ENCODE measurements at regions not wholly inside any gene's neighbourhood (a gene's known extent, or its start where the extent isn't known, plus 50 kb on each side); places are given as distances from the start of the nearest gene placed in this dataset.

GRCh38 chr1:219791766-219792165 lies 136.6 kb downstream of the SLC30A10 start:
- H3K4me1 Mint-ChIP-seq = peaks cover 0 to 7% (median 0%) of the 10 kb centered on the region in 3 donors
- no peak overlapping the region for H3K27ac Mint-ChIP-seq
- no peak overlapping the region for H3K4me3 Mint-ChIP-seq
- no peaks in the 10 kb centered on the region for H3K36me3 Mint-ChIP-seq
- H3K9me3 Mint-ChIP-seq = peaks cover 3 to 5% (median 4%) of the 10 kb centered on the region in 3 donors
- H3K27me3 Mint-ChIP-seq = peaks cover 16% of the 10 kb centered on the region

GRCh38 chr1:219790834-219791615 lies 137.3 kb downstream of the SLC30A10 start:
- peaks cover 3 to 5% (median 4%) of the 10 kb centered on the region in 3 donors for H3K9me3 Mint-ChIP-seq

DNA sequence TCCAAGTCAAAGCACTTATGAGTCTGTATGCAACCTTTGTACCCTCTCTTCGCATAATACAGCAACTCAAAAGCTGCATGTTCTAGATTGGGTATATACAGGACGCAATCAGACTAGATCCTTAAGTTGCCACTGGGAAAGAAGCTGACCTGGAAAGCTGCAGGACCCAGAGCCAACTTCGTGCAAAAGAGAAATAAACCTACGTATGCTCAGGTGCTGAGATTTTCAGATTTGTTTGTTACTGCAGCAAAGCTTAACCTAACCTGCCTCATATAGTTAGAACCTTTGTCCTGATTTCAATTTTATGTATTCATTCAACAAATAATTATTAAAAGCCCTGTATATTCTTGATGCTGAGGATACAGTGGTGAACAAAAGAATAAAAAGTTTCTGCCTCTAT lies 139.7 kb downstream of the SLC30A10 start:
- no peaks in the 10 kb centered on the region for H3K36me3 Mint-ChIP-seq

More at GRCh38 chr1:219790834-219791615, 137.3 kb downstream of the SLC30A10 start:
- Mint-ChIP-seq H3K4me1 (peaks cover 0 to 7% (median 0%) of the 10 kb centered on the region in 3 donors), H3K36me3 (no peaks in the 10 kb centered on the region), H3K4me3 (no peak overlapping the region), H3K27me3 (peaks cover 16% of the 10 kb centered on the region), H3K27ac (no peak overlapping the region)

GRCh38 chr1:219788091-219788490 lies 140.3 kb downstream of the SLC30A10 start:
- Mint-ChIP-seq H3K27ac (no peak overlapping the region), H3K36me3 (no peaks in the 10 kb centered on the region), H3K9me3 (peaks cover 3 to 6% (median 4%) of the 10 kb centered on the region in 3 donors), H3K4me1 (no peaks in the 10 kb centered on the region), H3K4me3 (no peak overlapping the region), H3K27me3 (peaks cover 14% of the 10 kb centered on the region)

More for the DNA sequence above, 139.7 kb downstream of the SLC30A10 start:
- Mint-ChIP-seq H3K27ac (no peak overlapping the region), H3K4me1 (no peaks in the 10 kb centered on the region), H3K27me3 (peaks cover 12% of the 10 kb centered on the region), H3K4me3 (no peak overlapping the region), H3K9me3 (peaks cover 3 to 4% (median 4%) of the 10 kb centered on the region in 3 donors)

GRCh38 chr1:219784660-219785381 lies 143.5 kb downstream of the SLC30A10 start:
- H3K9me3 Mint-ChIP-seq = peaks cover 3 to 8% (median 4%) of the 10 kb centered on the region in 3 donors
- H3K27me3 Mint-ChIP-seq = peaks cover 14% of the 10 kb centered on the region
- no peak overlapping the region for H3K4me3 Mint-ChIP-seq
- H3K36me3 Mint-ChIP-seq = no peaks in the 10 kb centered on the region
- no peak overlapping the region for H3K27ac Mint-ChIP-seq
- H3K4me1 Mint-ChIP-seq = peaks cover 0 to 1% (median 1%) of the 10 kb centered on the region in 3 donors

GRCh38 chr1:219783605-219784235 lies 144.6 kb downstream of the SLC30A10 start:
- peaks cover 0 to 1% (median 1%) of the 10 kb centered on the region in 3 donors for H3K4me1 Mint-ChIP-seq
- peaks cover 16% of the 10 kb centered on the region for H3K27me3 Mint-ChIP-seq
- no peaks in the 10 kb centered on the region for H3K36me3 Mint-ChIP-seq
- H3K4me3 Mint-ChIP-seq = peak overlapping the region in 1 of 4 donors; percentile 64
- H3K9me3 Mint-ChIP-seq = peaks cover under 1 to 7% (median 3%) of the 10 kb centered on the region in 3 donors
- H3K27ac Mint-ChIP-seq = no peak overlapping the region

DNA sequence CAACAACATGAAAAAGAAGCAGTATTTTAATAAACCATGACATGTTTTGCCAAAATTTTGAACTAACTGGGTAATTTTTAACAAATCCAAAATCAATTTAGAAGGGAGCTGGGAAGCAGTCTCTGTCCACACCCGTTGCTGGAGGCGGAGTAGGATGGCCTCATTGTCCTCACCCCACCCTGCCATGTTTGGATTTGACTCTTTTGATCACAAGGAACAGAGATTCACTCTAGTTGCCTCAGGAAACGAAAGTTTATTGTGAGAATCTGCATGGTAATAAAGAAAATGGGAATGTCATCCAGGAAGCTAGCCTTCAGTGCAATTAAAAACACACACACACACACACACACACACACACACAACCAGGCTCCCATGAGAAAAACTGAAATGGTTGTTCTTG lies 145.4 kb downstream of the SLC30A10 start:
- Mint-ChIP-seq H3K9me3 (peaks cover 0 to 7% (median 2%) of the 10 kb centered on the region in 3 donors), H3K27me3 (peaks cover 15% of the 10 kb centered on the region), H3K4me1 (peaks cover 0 to 1% (median 1%) of the 10 kb centered on the region in 3 donors), H3K4me3 (no peak overlapping the region), H3K36me3 (no peaks in the 10 kb centered on the region), H3K27ac (no peak overlapping the region)

DNA sequence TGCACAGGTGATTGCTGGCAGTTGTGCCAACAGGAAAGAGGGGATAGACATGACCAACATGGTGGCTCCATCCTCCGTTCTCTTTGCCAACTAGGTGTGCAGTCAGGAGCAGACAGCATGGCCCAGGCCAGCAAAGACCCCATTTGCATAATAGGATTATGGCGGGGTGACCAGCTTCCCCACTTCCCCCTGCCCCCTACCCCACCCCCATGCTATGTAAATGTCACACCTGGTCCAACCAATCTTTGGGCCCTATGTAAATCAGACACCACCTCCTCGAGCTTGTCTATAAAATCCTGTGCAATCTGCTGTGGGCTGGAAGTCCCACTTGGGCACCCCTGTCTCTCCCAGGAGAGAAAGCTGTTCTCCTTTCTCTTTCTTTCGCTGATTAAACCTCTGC lies 146.0 kb downstream of the SLC30A10 start:
- peaks cover 12% of the 10 kb centered on the region for H3K27me3 Mint-ChIP-seq
- no peak overlapping the region for H3K27ac Mint-ChIP-seq
- H3K9me3 Mint-ChIP-seq = peaks cover 0 to 7% (median 0%) of the 10 kb centered on the region in 3 donors
- peaks cover 0 to 1% (median 1%) of the 10 kb centered on the region in 3 donors for H3K4me1 Mint-ChIP-seq
- no peaks in the 10 kb centered on the region for H3K36me3 Mint-ChIP-seq
- H3K4me3 Mint-ChIP-seq = no peak overlapping the region

GRCh38 chr1:219781491-219781890 lies 146.9 kb downstream of the SLC30A10 start:
- H3K27me3 Mint-ChIP-seq = peaks cover 12% of the 10 kb centered on the region
- H3K4me3 Mint-ChIP-seq = no peak overlapping the region
- H3K36me3 Mint-ChIP-seq = no peaks in the 10 kb centered on the region
- peaks cover 0 to 1% (median 1%) of the 10 kb centered on the region in 3 donors for H3K4me1 Mint-ChIP-seq
- H3K27ac Mint-ChIP-seq = no peak overlapping the region
- peaks cover 0 to 7% (median 0%) of the 10 kb centered on the region in 3 donors for H3K9me3 Mint-ChIP-seq

DNA sequence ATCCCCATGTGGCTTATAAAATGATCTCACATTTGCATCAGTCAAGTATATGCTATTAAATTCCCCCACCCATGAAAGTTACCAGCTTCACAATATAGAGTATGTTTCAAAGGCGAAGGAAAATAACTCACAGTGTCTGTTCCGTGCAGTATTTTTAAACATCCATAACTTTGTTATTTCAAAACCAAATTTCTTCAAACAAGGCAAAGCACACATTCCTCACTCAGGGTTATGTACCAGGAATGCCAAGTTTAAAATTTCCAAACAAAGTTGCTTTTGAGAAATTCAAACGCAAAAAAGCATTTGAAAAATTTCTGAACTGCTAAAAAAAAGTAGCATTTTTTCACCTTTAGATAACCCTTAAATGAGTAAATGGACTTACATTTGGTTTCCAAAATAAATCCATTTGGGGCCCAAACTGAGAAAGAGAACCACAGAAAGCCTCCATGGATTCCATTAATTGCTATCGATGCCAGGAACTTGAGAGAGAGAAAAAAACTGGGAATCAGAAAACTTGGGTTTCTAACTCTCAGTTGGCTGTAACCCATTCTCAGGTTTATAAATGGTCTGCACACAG lies 149.5 kb downstream of the SLC30A10 start:
- Mint-ChIP-seq H3K27ac (no peak overlapping the region), H3K4me3 (no peak overlapping the region), H3K27me3 (peaks cover 10% of the 10 kb centered on the region), H3K4me1 (peaks cover 3 to 8% (median 6%) of the 10 kb centered on the region in 3 donors), H3K36me3 (no peaks in the 10 kb centered on the region), H3K9me3 (peaks cover 4 to 8% (median 5%) of the 10 kb centered on the region in 3 donors)

GRCh38 chr1:219778110-219778509 lies 150.2 kb downstream of the SLC30A10 start:
- H3K36me3 Mint-ChIP-seq = no peaks in the 10 kb centered on the region
- H3K27me3 Mint-ChIP-seq = peaks cover 6% of the 10 kb centered on the region
- peaks cover 7 to 14% (median 11%) of the 10 kb centered on the region in 3 donors for H3K4me1 Mint-ChIP-seq
- no peak overlapping the region for H3K27ac Mint-ChIP-seq
- H3K4me3 Mint-ChIP-seq = no peak overlapping the region
- peaks cover 4 to 6% (median 5%) of the 10 kb centered on the region in 3 donors for H3K9me3 Mint-ChIP-seq

DNA sequence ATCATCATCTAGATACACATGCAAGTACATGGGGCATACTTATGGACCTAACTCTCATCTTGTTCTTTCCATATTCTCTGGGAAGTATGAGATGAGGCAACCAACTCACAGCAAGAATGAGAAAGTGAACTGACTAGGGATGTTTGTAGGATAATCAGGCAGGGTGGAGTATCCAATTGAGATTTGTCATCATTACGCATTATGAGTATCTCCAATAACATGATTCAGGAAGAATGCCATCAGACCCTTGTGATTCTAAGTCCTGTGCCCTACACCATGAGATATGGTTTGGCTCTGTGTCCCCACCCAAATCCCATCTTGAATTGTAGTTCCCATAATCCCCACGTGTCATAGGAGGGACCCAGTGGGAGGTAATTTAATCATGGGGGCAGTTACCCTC lies 154.0 kb downstream of the SLC30A10 start:
- peaks cover 6 to 14% (median 6%) of the 10 kb centered on the region in 3 donors for H3K9me3 Mint-ChIP-seq
- H3K27ac Mint-ChIP-seq = peak overlapping the region in 1 of 3 donors; percentile 17
- peaks cover 1% of the 10 kb centered on the region for H3K27me3 Mint-ChIP-seq
- peaks cover 7 to 13% (median 10%) of the 10 kb centered on the region in 3 donors for H3K4me1 Mint-ChIP-seq
- peak overlapping the region in 1 of 4 donors; percentile 75 for H3K4me3 Mint-ChIP-seq
- no peaks in the 10 kb centered on the region for H3K36me3 Mint-ChIP-seq

DNA sequence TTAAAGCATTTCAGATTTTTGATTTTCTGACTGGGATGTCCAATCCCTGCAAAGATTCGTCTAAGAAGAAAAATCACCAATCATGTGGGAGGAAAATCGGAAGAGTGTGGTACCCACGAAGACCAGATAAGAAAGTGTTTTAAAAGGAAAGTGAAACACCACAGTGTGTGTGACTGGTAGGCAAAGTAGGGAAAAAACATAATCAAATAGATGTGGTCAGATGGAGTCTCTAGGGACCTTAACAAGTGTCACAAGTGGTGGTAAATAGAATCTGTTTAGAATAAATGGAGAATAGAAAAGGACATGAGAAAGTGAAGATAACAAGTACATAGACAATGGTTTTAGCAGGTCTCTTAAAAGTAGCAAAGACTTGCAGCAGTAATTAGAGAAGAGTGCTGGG lies 154.6 kb downstream of the SLC30A10 start:
- Mint-ChIP-seq H3K36me3 (no peaks in the 10 kb centered on the region), H3K27me3 (no peaks in the 10 kb centered on the region), H3K4me3 (peak overlapping the region in 2 of 4 donors; percentile 36 to 77), H3K27ac (peak overlapping the region; percentile 6 to 83 (median 17)), H3K9me3 (peaks cover 9 to 20% (median 12%) of the 10 kb centered on the region in 3 donors), H3K4me1 (peaks cover 7 to 13% (median 10%) of the 10 kb centered on the region in 3 donors)

- Mint-ChIP-seq H3K27me3 (no peaks in the 10 kb centered on the region), H3K27ac (no peak overlapping the region), H3K4me3 (peak overlapping the region in 1 of 4 donors; percentile 66), H3K4me1 (peaks cover 7 to 13% (median 10%) of the 10 kb centered on the region in 3 donors), H3K9me3 (peaks cover 12 to 24% (median 12%) of the 10 kb centered on the region in 3 donors), H3K36me3 (no peaks in the 10 kb centered on the region)
These were observed 155.2 kb downstream of the SLC30A10 start for GRCh38 chr1:219773110-219773509.
